Upper lobe of left lung (tissue), 6 donors: ENCODE measurements at regions not wholly inside any gene's neighbourhood (a gene's known extent, or its start where the extent isn't known, plus 50 kb on each side); places are given as distances from the start of the nearest gene placed in this dataset.

ENCODE experiments used
- ATAC-seq, 2 donors: fragments of 200-7000 bp; cut with Tn5 transposase; one replicate each; pipeline ENCODE4 v1.9.1; 2022; ENCODE audit warnings: mild to moderate bottlenecking in 2 of 2, moderate library complexity in 2 of 2; ENCODE audit not compliant: low FRiP score in 2 of 2
- DNase-seq, 2 donors: peaks; one replicate each; pipeline ENCODE4 v3.0.0-alpha.2; 2019 to 2020
- H3K27ac ChIP-seq, 4 donors: fragments of 200-600 bp; sonication (generic); one replicate each; pipeline ENCODE4 v1.5.1; 2016 to 2019
- H3K27me3 ChIP-seq, 4 donors: fragments of 200-600 bp; sonication (generic); one replicate each; pipeline ENCODE4 v1.5.1; 2017 to 2019
- H3K36me3 ChIP-seq, 4 donors: fragments of 200-600 bp; sonication (generic); one replicate each; pipeline ENCODE4 v1.5.1; 2016 to 2019
- H3K4me1 ChIP-seq, 4 donors: fragments of 200-600 bp; sonication (generic); one replicate each; pipeline ENCODE4 v1.5.1; 2018 to 2019
- H3K4me3 ChIP-seq, 4 donors: fragments of 200-600 bp; sonication (generic); one replicate each; pipeline ENCODE4 v1.5.1; 2017 to 2019; ENCODE audit warnings: mild to moderate bottlenecking in 2 of 4, moderate library complexity in 1 of 4
- H3K9me3 ChIP-seq, 4 donors: fragments of 200-600 bp; sonication (generic); one replicate each; pipeline ENCODE4 v1.5.1; 2018 to 2019
- EP300 ChIP-seq, 4 donors: sonication (generic); formaldehyde crosslinking; IDR thresholded peaks; one replicate each; pipeline ENCODE4 v1.5.1; 2017; ENCODE audit warnings: antibody characterized with exemption in 4 of 4, control low read depth in 2 of 4
- POLR2A ChIP-seq, 4 donors: fragments of 450-650 bp; IDR thresholded peaks; one replicate each; pipeline ENCODE4 v1.5.1; 2016 to 2017; ENCODE audit warnings: antibody characterized with exemption in 4 of 4, mild to moderate bottlenecking in 2 of 4
- POLR2AphosphoS5 ChIP-seq, 2 donors: sonication (generic); formaldehyde crosslinking; IDR thresholded peaks; one replicate each; pipeline ENCODE4 v1.5.1; 2017; ENCODE audit warnings: antibody characterized with exemption in 2 of 2
- WGBS, 2 donors: methylation state at CpG; one replicate each; pipeline ENCODE4 v1.1.5; 2017 to 2018; 5-methylcytosine and 5-hydroxymethylcytosine counted together
- TF ChIP-seq, protein P1 (sequence below), 6 experiments: fragments of 450-650 bp in 4 of 6; fragments of 200-600 bp in 2 of 6; sonication (generic) in 2 of 6; IDR thresholded peaks; one replicate each; pipeline ENCODE4 v1.5.1; 2016 to 2019; ENCODE audit warnings: antibody characterized with exemption in 6 of 6
- donor health status: DM: no; HTN: no; CAD: no; lungs with moderate emphysema.
- donor health status: DM: no; HTN: yes; CAD: no; lungs with severe emphysema.

DNA sequence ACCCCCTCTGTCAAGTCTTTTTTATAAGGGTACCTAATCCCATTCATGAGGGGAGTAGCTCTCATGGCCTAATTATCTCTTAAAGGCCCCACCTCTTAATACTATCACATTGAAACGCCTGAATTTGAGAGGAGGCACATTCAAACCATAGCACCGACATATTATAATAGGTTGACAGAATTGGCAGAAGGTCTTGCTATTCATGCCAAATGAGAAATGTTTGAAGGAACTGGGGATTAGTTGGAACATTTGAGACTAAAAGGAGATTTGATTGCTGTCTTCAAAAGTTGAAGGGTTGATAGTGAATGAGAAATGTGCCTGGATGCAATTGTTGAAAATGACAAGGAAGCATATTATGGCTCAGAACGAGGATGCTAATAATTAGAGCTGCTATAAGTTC lies 331.1 kb downstream of the ATP23 start:
- ATAC-seq (no peak), DNase-seq (no peak)
- H3K9me3 ChIP-seq = peaks cover 0 to 8% (median 7%) of the 10 kb centered on the region in 4 donors
- TF ChIP-seq EP300 (IDR thresholded peaks at IDR 0.05) = no peak
- TF ChIP-seq POLR2A (IDR thresholded peaks at IDR 0.05) = no peak
- no peak for TF ChIP-seq POLR2AphosphoS5 (IDR thresholded peaks at IDR 0.05)
- TF ChIP-seq, protein P1, sequence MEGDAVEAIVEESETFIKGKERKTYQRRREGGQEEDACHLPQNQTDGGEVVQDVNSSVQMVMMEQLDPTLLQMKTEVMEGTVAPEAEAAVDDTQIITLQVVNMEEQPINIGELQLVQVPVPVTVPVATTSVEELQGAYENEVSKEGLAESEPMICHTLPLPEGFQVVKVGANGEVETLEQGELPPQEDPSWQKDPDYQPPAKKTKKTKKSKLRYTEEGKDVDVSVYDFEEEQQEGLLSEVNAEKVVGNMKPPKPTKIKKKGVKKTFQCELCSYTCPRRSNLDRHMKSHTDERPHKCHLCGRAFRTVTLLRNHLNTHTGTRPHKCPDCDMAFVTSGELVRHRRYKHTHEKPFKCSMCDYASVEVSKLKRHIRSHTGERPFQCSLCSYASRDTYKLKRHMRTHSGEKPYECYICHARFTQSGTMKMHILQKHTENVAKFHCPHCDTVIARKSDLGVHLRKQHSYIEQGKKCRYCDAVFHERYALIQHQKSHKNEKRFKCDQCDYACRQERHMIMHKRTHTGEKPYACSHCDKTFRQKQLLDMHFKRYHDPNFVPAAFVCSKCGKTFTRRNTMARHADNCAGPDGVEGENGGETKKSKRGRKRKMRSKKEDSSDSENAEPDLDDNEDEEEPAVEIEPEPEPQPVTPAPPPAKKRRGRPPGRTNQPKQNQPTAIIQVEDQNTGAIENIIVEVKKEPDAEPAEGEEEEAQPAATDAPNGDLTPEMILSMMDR (IDR thresholded peaks at IDR 0.05) = no peak
- H3K27me3 ChIP-seq = no peaks in the 10 kb centered on the region
- H3K27ac ChIP-seq = no peak overlapping the region
- no peak overlapping the region for H3K4me3 ChIP-seq
- no peaks in the 10 kb centered on the region for H3K36me3 ChIP-seq
- 70 to 73% methylated on average over 3 of the region's 3 CpGs for WGBS, 2 donors
- no peaks in the 10 kb centered on the region for H3K4me1 ChIP-seq

DNA sequence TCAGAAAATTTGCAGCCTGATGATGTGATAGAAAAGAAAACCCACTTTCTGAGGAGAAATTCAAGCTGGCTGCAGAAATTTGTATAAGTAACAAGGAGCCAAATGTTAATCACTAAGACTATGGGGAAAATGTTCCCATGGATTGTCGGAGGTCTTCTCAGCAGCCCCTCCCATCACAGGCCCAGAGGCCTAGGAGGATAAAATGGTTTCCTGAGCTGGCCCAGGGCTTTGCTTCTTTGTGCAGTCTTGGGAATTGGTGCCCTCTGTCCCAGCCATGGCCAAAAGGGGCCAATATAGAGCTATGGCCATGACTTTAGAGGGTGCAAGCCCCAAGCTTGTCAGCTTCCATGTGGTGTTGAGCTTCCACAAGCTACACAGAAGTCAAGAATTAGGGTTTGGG lies 335.9 kb downstream of the ATP23 start:
- DNase-seq (no peak), ATAC-seq (no peak)
- TF ChIP-seq, protein P1 (IDR thresholded peaks at IDR 0.05) = no peak
- TF ChIP-seq POLR2A (IDR thresholded peaks at IDR 0.05) (no peak), EP300 (IDR thresholded peaks at IDR 0.05) (no peak), POLR2AphosphoS5 (IDR thresholded peaks at IDR 0.05) (no peak)
- no peak overlapping the region for H3K4me3 ChIP-seq
- 100% methylated on average over 1 of the region's 1 CpG for WGBS, 2 donors
- H3K36me3 ChIP-seq = no peaks in the 10 kb centered on the region
- peaks cover 0 to 16% (median 14%) of the 10 kb centered on the region in 4 donors for H3K9me3 ChIP-seq
- no peaks in the 10 kb centered on the region for H3K4me1 ChIP-seq
- H3K27me3 ChIP-seq = no peaks in the 10 kb centered on the region
- H3K27ac ChIP-seq = no peak overlapping the region

- no peak for TF ChIP-seq POLR2A (IDR thresholded peaks at IDR 0.05)
- TF ChIP-seq, protein P1 (IDR thresholded peaks at IDR 0.05) = no peak
- TF ChIP-seq POLR2AphosphoS5 (IDR thresholded peaks at IDR 0.05) = no peak
- no peak for TF ChIP-seq EP300 (IDR thresholded peaks at IDR 0.05)
- peaks cover 0 to 3% (median 0%) of the 10 kb centered on the region in 4 donors for H3K9me3 ChIP-seq
- H3K36me3 ChIP-seq = no peaks in the 10 kb centered on the region
- H3K4me1 ChIP-seq = no peaks in the 10 kb centered on the region
- no peak overlapping the region for H3K4me3 ChIP-seq
- H3K27me3 ChIP-seq = no peaks in the 10 kb centered on the region
- WGBS, 2 donors = 43 to 63% methylated on average over 1 of the region's 1 CpG
- ATAC-seq = no peak
- no peak overlapping the region for H3K27ac ChIP-seq
- DNase-seq = no peak
These were observed 342.2 kb downstream of the ATP23 start for GRCh38 chr12:58283553-58283952.

GRCh38 chr12:58285551-58285950 lies 344.2 kb downstream of the ATP23 start:
- TF ChIP-seq POLR2A (IDR thresholded peaks at IDR 0.05) (no peak), POLR2AphosphoS5 (IDR thresholded peaks at IDR 0.05) (no peak), EP300 (IDR thresholded peaks at IDR 0.05) (no peak)
- TF ChIP-seq, protein P1 (IDR thresholded peaks at IDR 0.05) = no peak
- no peak overlapping the region for H3K4me3 ChIP-seq
- DNase-seq (no peak), ATAC-seq (no peak)
- 59% methylated on average over 5 of the region's 5 CpGs for WGBS, 2 donors
- H3K27ac ChIP-seq = no peak overlapping the region
- H3K9me3 ChIP-seq = peaks cover 0 to under 1% (median 0%) of the 10 kb centered on the region in 4 donors
- H3K4me1 ChIP-seq = no peaks in the 10 kb centered on the region
- no peaks in the 10 kb centered on the region for H3K27me3 ChIP-seq
- no peaks in the 10 kb centered on the region for H3K36me3 ChIP-seq

- Histone ChIP-seq H3K4me1 (no peaks in the 10 kb centered on the region), H3K36me3 (no peaks in the 10 kb centered on the region), H3K9me3 (no peaks in the 10 kb centered on the region), H3K27me3 (no peaks in the 10 kb centered on the region), H3K4me3 (no peak overlapping the region), H3K27ac (no peak overlapping the region)
- no peak for ATAC-seq
- TF ChIP-seq POLR2A (IDR thresholded peaks at IDR 0.05) (no peak), EP300 (IDR thresholded peaks at IDR 0.05) (no peak), POLR2AphosphoS5 (IDR thresholded peaks at IDR 0.05) (no peak)
- TF ChIP-seq, protein P1 (IDR thresholded peaks at IDR 0.05) = no peak
- no peak for DNase-seq
These were observed 345.0 kb downstream of the ATP23 start for GRCh38 chr12:58286353-58286752.
